ENCODE measurements at regions not wholly inside any gene's neighbourhood (a gene's known extent, or its start where the extent isn't known, plus 50 kb on each side); places are given as distances from the start of the nearest gene placed in this dataset.

- Histone ChIP-seq H2AK5ac (ENCODE audit: low read length) (no peak overlapping the region), H4K8ac (ENCODE audit: low read depth, low read length) (no peak overlapping the region), H3K27me3 (ENCODE audit: insufficient read depth, low read length) (no peaks in the 10 kb centered on the region), H3K9ac (ENCODE audit: low read length) (no peak overlapping the region), H2BK12ac (ENCODE audit: low read length) (no peak overlapping the region), H2BK120ac (ENCODE audit: insufficient read depth, low read length, poor library complexity) (no peak overlapping the region), H3K18ac (ENCODE audit: low read length) (no peak overlapping the region), H3K27ac (ENCODE audit: low read depth, low read length) (no peak overlapping the region), H3K36me3 (ENCODE audit: control insufficient read depth in 1 of 2, insufficient read depth in 2 of 2, low read length in 2 of 2) (no peaks in the 10 kb centered on the region), H2AFZ (ENCODE audit: insufficient read depth, low read length, poor library complexity) (no peak overlapping the region), H3K9me3 (ENCODE audit: insufficient read depth, low read depth, low read length) (no peaks in the 10 kb centered on the region), H3K79me1 (ENCODE audit: low read length) (no peaks in the 10 kb centered on the region), H3K4ac (ENCODE audit: low read depth, low read length) (no peak overlapping the region), H4K91ac (ENCODE audit: low read depth, low read length) (no peak overlapping the region), H3K4me2 (ENCODE audit: low read length) (no peak overlapping the region), H3K23ac (ENCODE audit: low read length) (no peak overlapping the region), H3K14ac (ENCODE audit: low read length) (no peak overlapping the region), H3K4me1 (ENCODE audit: control insufficient read depth in 1 of 2, insufficient read depth in 2 of 2, low read length in 2 of 2) (no peaks in the 10 kb centered on the region), H4K12ac (ENCODE audit: low read depth, low read length) (no peak overlapping the region), H3K4me3 (ENCODE audit: low read depth, low read length) (no peak overlapping the region), H2BK5ac (ENCODE audit: low read depth, low read length, poor library complexity) (no peak overlapping the region), H3K79me2 (ENCODE audit: control insufficient read depth, insufficient read depth, low read length, poor library complexity) (no peaks in the 10 kb centered on the region)
- DNase-seq, result no peak
- no CpG with 5 or more reads among the region's 2 CpGs for WGBS (ENCODE audit: extremely low coverage, insufficient coverage, insufficient read length)
Observed at GRCh38 chr10:121222842-121223241, 371.7 kb downstream of the WDR11 start.

- Histone ChIP-seq H3K4me1 (ENCODE audit: control insufficient read depth in 1 of 2, insufficient read depth in 2 of 2, low read length in 2 of 2) (no peaks in the 10 kb centered on the region), H3K79me2 (ENCODE audit: control insufficient read depth, insufficient read depth, low read length, poor library complexity) (no peaks in the 10 kb centered on the region), H2AFZ (ENCODE audit: insufficient read depth, low read length, poor library complexity) (no peak overlapping the region), H4K12ac (ENCODE audit: low read depth, low read length) (no peak overlapping the region), H3K4me3 (ENCODE audit: low read depth, low read length) (no peak overlapping the region), H4K91ac (ENCODE audit: low read depth, low read length) (no peak overlapping the region), H4K8ac (ENCODE audit: low read depth, low read length) (no peak overlapping the region), H3K18ac (ENCODE audit: low read length) (no peak overlapping the region), H2BK5ac (ENCODE audit: low read depth, low read length, poor library complexity) (no peak overlapping the region), H2BK12ac (ENCODE audit: low read length) (no peak overlapping the region), H3K14ac (ENCODE audit: low read length) (no peak overlapping the region), H3K27me3 (ENCODE audit: insufficient read depth, low read length) (no peaks in the 10 kb centered on the region), H3K23ac (ENCODE audit: low read length) (no peak overlapping the region), H3K36me3 (ENCODE audit: control insufficient read depth in 1 of 2, insufficient read depth in 2 of 2, low read length in 2 of 2) (no peaks in the 10 kb centered on the region), H3K4ac (ENCODE audit: low read depth, low read length) (no peak overlapping the region), H3K79me1 (ENCODE audit: low read length) (no peaks in the 10 kb centered on the region), H2BK120ac (ENCODE audit: insufficient read depth, low read length, poor library complexity) (no peak overlapping the region), H2AK5ac (ENCODE audit: low read length) (no peak overlapping the region), H3K27ac (ENCODE audit: low read depth, low read length) (no peak overlapping the region), H3K4me2 (ENCODE audit: low read length) (no peak overlapping the region), H3K9ac (ENCODE audit: low read length) (no peak overlapping the region), H3K9me3 (ENCODE audit: insufficient read depth, low read depth, low read length) (peaks cover 2% of the 10 kb centered on the region)
- 100% methylated on average over 3 of the region's 5 CpGs for WGBS (ENCODE audit: extremely low coverage, insufficient coverage, insufficient read length)
- DNase-seq, result no peak
Observed at GRCh38 chr10:121231079-121231478, 367.2 kb downstream of the FGFR2 start.

- H4K12ac ChIP-seq (ENCODE audit: low read depth, low read length), result no peak overlapping the region
- H3K18ac ChIP-seq (ENCODE audit: low read length), result no peak overlapping the region
- H3K36me3 ChIP-seq (ENCODE audit: control insufficient read depth in 1 of 2, insufficient read depth in 2 of 2, low read length in 2 of 2), result no peaks in the 10 kb centered on the region
- no peak overlapping the region for H2BK5ac ChIP-seq (ENCODE audit: low read depth, low read length, poor library complexity)
- no peak overlapping the region for H2AK5ac ChIP-seq (ENCODE audit: low read length)
- H3K79me2 ChIP-seq (ENCODE audit: control insufficient read depth, insufficient read depth, low read length, poor library complexity), result no peaks in the 10 kb centered on the region
- H3K79me1 ChIP-seq (ENCODE audit: low read length), result no peaks in the 10 kb centered on the region
- H2BK12ac ChIP-seq (ENCODE audit: low read length), result no peak overlapping the region
- no peak overlapping the region for H3K4me3 ChIP-seq (ENCODE audit: low read depth, low read length)
- no peak overlapping the region for H2AFZ ChIP-seq (ENCODE audit: insufficient read depth, low read length, poor library complexity)
- H3K4me1 ChIP-seq (ENCODE audit: control insufficient read depth in 1 of 2, insufficient read depth in 2 of 2, low read length in 2 of 2), result no peaks in the 10 kb centered on the region
- H3K14ac ChIP-seq (ENCODE audit: low read length), result no peak overlapping the region
- WGBS (ENCODE audit: extremely low coverage, insufficient coverage, insufficient read length), result no CpG with 5 or more reads among the region's 10 CpGs
- H3K9ac ChIP-seq (ENCODE audit: low read length), result no peak overlapping the region
- H3K4me2 ChIP-seq (ENCODE audit: low read length), result no peak overlapping the region
- DNase-seq, result no peak
- H3K27ac ChIP-seq (ENCODE audit: low read depth, low read length), result no peak overlapping the region
- no peak overlapping the region for H3K4ac ChIP-seq (ENCODE audit: low read depth, low read length)
- no peak overlapping the region for H4K91ac ChIP-seq (ENCODE audit: low read depth, low read length)
- no peak overlapping the region for H4K8ac ChIP-seq (ENCODE audit: low read depth, low read length)
- H2BK120ac ChIP-seq (ENCODE audit: insufficient read depth, low read length, poor library complexity), result no peak overlapping the region
- peaks cover 2% of the 10 kb centered on the region for H3K9me3 ChIP-seq (ENCODE audit: insufficient read depth, low read depth, low read length)
- no peaks in the 10 kb centered on the region for H3K27me3 ChIP-seq (ENCODE audit: insufficient read depth, low read length)
- H3K23ac ChIP-seq (ENCODE audit: low read length), result no peak overlapping the region
Observed at GRCh38 chr10:121232494-121232893, 365.8 kb downstream of the FGFR2 start.

- no peaks in the 10 kb centered on the region for H3K4me1 ChIP-seq (ENCODE audit: control insufficient read depth in 1 of 2, insufficient read depth in 2 of 2, low read length in 2 of 2)
- H4K8ac ChIP-seq (ENCODE audit: low read depth, low read length), result no peak overlapping the region
- no peak for DNase-seq
- no peak overlapping the region for H2BK5ac ChIP-seq (ENCODE audit: low read depth, low read length, poor library complexity)
- H3K9ac ChIP-seq (ENCODE audit: low read length), result no peak overlapping the region
- no peaks in the 10 kb centered on the region for H3K36me3 ChIP-seq (ENCODE audit: control insufficient read depth in 1 of 2, insufficient read depth in 2 of 2, low read length in 2 of 2)
- no peaks in the 10 kb centered on the region for H3K79me1 ChIP-seq (ENCODE audit: low read length)
- H3K9me3 ChIP-seq (ENCODE audit: insufficient read depth, low read depth, low read length), result no peaks in the 10 kb centered on the region
- no peak overlapping the region for H3K14ac ChIP-seq (ENCODE audit: low read length)
- H2AK5ac ChIP-seq (ENCODE audit: low read length), result no peak overlapping the region
- H2BK12ac ChIP-seq (ENCODE audit: low read length), result no peak overlapping the region
- no CpG with 5 or more reads among the region's 2 CpGs for WGBS (ENCODE audit: extremely low coverage, insufficient coverage, insufficient read length)
- H3K23ac ChIP-seq (ENCODE audit: low read length), result no peak overlapping the region
- H3K4me3 ChIP-seq (ENCODE audit: low read depth, low read length), result no peak overlapping the region
- no peak overlapping the region for H4K12ac ChIP-seq (ENCODE audit: low read depth, low read length)
- H3K18ac ChIP-seq (ENCODE audit: low read length), result no peak overlapping the region
- no peak overlapping the region for H2BK120ac ChIP-seq (ENCODE audit: insufficient read depth, low read length, poor library complexity)
- H3K27me3 ChIP-seq (ENCODE audit: insufficient read depth, low read length), result no peaks in the 10 kb centered on the region
- H4K91ac ChIP-seq (ENCODE audit: low read depth, low read length), result no peak overlapping the region
- H3K4ac ChIP-seq (ENCODE audit: low read depth, low read length), result no peak overlapping the region
- H3K79me2 ChIP-seq (ENCODE audit: control insufficient read depth, insufficient read depth, low read length, poor library complexity), result no peaks in the 10 kb centered on the region
- no peak overlapping the region for H3K4me2 ChIP-seq (ENCODE audit: low read length)
- H2AFZ ChIP-seq (ENCODE audit: insufficient read depth, low read length, poor library complexity), result no peak overlapping the region
- no peak overlapping the region for H3K27ac ChIP-seq (ENCODE audit: low read depth, low read length)
Observed at GRCh38 chr10:121235692-121236091, 362.6 kb downstream of the FGFR2 start.

Data from trophoblast cell (in vitro differentiated cells and primary cell).